ENCODE measurements at regions not wholly inside any gene's neighbourhood (a gene's known extent, or its start where the extent isn't known, plus 50 kb on each side); places are given as distances from the start of the nearest gene placed in this dataset.

DNA sequence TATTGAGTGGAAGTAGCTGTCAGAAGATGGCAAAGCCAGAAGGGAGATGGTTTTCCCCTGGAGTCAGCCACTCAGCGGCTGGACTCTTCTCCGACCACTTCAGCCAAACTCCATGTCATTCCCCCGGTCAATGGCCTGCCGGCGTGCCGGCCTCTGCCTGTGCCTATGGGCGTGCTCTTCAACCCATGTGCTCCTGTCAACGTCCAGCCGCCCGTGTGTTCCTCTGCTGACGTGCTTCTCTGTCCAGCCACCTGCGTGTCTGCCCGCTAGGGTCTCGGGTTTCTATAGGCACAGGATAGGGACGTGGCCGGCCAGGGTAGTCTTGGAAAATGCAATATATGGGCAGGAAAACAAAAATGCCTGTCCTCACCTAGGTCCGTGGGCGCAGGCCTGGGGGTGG is 77.7 kb upstream of the RUFY1 start:
- CTCF ChIA-PET: interaction anchor here (0.6 kb wide), 1 partner anchor 31 kb away, joined by 3 read pairs; no protein-coding TSS in a partner anchor

DNA sequence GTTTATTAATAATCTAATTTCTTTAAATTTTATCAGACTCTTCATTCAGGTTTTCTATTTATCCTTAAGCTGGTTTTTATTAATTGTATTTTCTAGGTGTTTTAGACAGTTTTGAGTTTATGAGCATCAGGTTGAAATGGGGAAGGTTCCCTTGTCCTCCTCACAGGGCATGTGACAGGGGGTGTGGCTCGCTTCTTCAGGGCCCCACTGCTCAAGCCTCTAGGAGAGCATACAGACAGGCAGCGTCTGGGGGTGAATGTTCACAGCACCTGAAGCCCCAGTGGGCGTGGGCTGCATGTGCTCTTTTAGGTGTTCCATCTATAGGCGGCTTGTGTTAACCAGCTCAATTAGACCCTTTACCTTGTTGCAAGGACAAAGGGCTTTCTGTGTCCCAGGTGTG is 78.2 kb upstream of the RUFY1 start:
- DNase-seq (ENCODE audit: unreplicated experiment): no peak
- Mint-ChIP-seq H3K27ac (ENCODE audit: low read depth, unreplicated experiment) (no peak overlapping the region), H3K27me3 (ENCODE audit: insufficient read depth, unreplicated experiment) (no peaks in the 10 kb centered on the region), H3K4me1 (ENCODE audit: insufficient read depth, unreplicated experiment) (no peaks in the 10 kb centered on the region), H3K9me3 (ENCODE audit: unreplicated experiment) (peaks cover 7% of the 10 kb centered on the region), H3K36me3 (ENCODE audit: insufficient read depth, unreplicated experiment) (peaks cover 6% of the 10 kb centered on the region), H3K4me3 (ENCODE audit: unreplicated experiment) (no peak overlapping the region)
- ChIA-PET CTCF (interaction anchor here (0.6 kb wide), 1 partner anchor 31 kb away, joined by 3 read pairs; no protein-coding TSS in a partner anchor), POLR2A (no interaction called here)
- BruUV-seq (replicated peaks): no TSS peak
- TF ChIP-seq, protein P1, sequence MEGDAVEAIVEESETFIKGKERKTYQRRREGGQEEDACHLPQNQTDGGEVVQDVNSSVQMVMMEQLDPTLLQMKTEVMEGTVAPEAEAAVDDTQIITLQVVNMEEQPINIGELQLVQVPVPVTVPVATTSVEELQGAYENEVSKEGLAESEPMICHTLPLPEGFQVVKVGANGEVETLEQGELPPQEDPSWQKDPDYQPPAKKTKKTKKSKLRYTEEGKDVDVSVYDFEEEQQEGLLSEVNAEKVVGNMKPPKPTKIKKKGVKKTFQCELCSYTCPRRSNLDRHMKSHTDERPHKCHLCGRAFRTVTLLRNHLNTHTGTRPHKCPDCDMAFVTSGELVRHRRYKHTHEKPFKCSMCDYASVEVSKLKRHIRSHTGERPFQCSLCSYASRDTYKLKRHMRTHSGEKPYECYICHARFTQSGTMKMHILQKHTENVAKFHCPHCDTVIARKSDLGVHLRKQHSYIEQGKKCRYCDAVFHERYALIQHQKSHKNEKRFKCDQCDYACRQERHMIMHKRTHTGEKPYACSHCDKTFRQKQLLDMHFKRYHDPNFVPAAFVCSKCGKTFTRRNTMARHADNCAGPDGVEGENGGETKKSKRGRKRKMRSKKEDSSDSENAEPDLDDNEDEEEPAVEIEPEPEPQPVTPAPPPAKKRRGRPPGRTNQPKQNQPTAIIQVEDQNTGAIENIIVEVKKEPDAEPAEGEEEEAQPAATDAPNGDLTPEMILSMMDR (IDR thresholded peaks at IDR 0.05; ENCODE audit: unreplicated experiment): no peak
- intact Hi-C loops (cut with micrococcal nuclease): no loop called here

More for the DNA sequence above, 77.7 kb upstream of the RUFY1 start:
- Mint-ChIP-seq H3K4me1 (ENCODE audit: insufficient read depth, unreplicated experiment) (no peaks in the 10 kb centered on the region), H3K27ac (ENCODE audit: low read depth, unreplicated experiment) (no peak overlapping the region), H3K36me3 (ENCODE audit: insufficient read depth, unreplicated experiment) (peaks cover 5% of the 10 kb centered on the region), H3K9me3 (ENCODE audit: unreplicated experiment) (peaks cover 7% of the 10 kb centered on the region), H3K4me3 (ENCODE audit: unreplicated experiment) (no peak overlapping the region), H3K27me3 (ENCODE audit: insufficient read depth, unreplicated experiment) (no peaks in the 10 kb centered on the region)
- POLR2A ChIA-PET: no interaction called here
- no TSS peak for BruUV-seq (replicated peaks)
- TF ChIP-seq, protein P1 (IDR thresholded peaks at IDR 0.05; ENCODE audit: unreplicated experiment): no peak
- intact Hi-C loops (cut with micrococcal nuclease): no loop called here
- no peak for DNase-seq (ENCODE audit: unreplicated experiment)

DNA sequence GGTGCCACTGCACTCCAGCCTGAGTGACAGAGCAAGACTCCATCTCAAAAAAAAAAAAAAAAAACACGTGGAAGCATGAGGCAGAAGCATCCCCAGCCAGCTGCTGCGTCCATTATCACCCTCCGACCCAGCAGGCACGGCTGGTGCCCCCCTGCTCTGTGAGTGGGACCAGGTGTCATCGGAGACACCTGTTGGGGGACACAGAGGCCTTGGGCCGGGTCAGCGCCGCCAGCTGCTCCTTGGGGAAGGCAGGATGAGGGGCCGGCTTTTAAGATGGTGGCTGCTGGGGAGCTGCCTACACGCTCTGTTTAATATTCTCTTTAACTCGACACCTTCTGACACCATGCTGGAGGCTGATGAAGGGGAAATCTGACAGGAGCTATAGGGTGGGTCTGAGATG is 80.2 kb upstream of the RUFY1 start:
- no peak overlapping the region for H3K4me3 Mint-ChIP-seq (ENCODE audit: unreplicated experiment)
- no peak for DNase-seq (ENCODE audit: unreplicated experiment)
- no peaks in the 10 kb centered on the region for H3K27me3 Mint-ChIP-seq (ENCODE audit: insufficient read depth, unreplicated experiment)
- H3K36me3 Mint-ChIP-seq (ENCODE audit: insufficient read depth, unreplicated experiment): peaks cover 5% of the 10 kb centered on the region
- BruUV-seq (replicated peaks): no TSS peak
- H3K27ac Mint-ChIP-seq (ENCODE audit: low read depth, unreplicated experiment): no peak overlapping the region
- peaks cover 7% of the 10 kb centered on the region for H3K9me3 Mint-ChIP-seq (ENCODE audit: unreplicated experiment)
- no peaks in the 10 kb centered on the region for H3K4me1 Mint-ChIP-seq (ENCODE audit: insufficient read depth, unreplicated experiment)
- ChIA-PET CTCF (interaction anchor here (0.6 to 0.7 kb wide), 2 partner anchors 101 to 468 kb away, joined by 3 read pairs; no protein-coding TSS in a partner anchor), POLR2A (no interaction called here)
- TF ChIP-seq, protein P1 (IDR thresholded peaks at IDR 0.05; ENCODE audit: unreplicated experiment): no peak
- intact Hi-C loops (cut with micrococcal nuclease): no loop called here

DNA sequence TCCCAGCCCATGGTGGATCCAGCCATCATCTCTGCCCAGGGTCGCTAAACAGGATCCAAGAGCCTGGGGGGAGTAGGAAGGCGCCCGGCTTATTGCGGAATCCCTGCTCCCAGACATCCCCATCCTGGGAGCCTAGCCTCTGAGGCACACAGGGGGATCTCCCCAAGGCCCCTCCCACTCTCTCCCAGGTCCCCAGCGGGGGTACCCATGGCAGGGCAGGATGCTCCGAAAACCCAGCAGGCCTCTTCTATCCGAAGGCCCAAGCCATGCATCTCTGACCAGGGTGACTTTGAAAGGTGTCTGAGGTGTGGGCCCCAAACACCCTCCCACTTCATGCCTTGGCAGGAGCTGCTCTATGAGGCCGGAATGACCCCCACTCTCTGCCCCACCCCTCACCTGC is 81.7 kb upstream of the RUFY1 start:
- H3K36me3 Mint-ChIP-seq (ENCODE audit: insufficient read depth, unreplicated experiment): peaks cover 9% of the 10 kb centered on the region
- intact Hi-C loops (cut with micrococcal nuclease): no loop called here
- H3K4me3 Mint-ChIP-seq (ENCODE audit: unreplicated experiment): no peak overlapping the region
- peaks cover 7% of the 10 kb centered on the region for H3K9me3 Mint-ChIP-seq (ENCODE audit: unreplicated experiment)
- H3K27me3 Mint-ChIP-seq (ENCODE audit: insufficient read depth, unreplicated experiment): no peaks in the 10 kb centered on the region
- no peak for DNase-seq (ENCODE audit: unreplicated experiment)
- H3K4me1 Mint-ChIP-seq (ENCODE audit: insufficient read depth, unreplicated experiment): no peaks in the 10 kb centered on the region
- POLR2A ChIA-PET: no interaction called here
- no TSS peak for BruUV-seq (replicated peaks)
- TF ChIP-seq, protein P1 (IDR thresholded peaks at IDR 0.05; ENCODE audit: unreplicated experiment): no peak
- no peak overlapping the region for H3K27ac Mint-ChIP-seq (ENCODE audit: low read depth, unreplicated experiment)
- CTCF ChIA-PET: interaction anchor here (0.6 kb wide), 2 partner anchors 22 to 555 kb away, joined by 3 to 4 read pairs; no protein-coding TSS in a partner anchor
